ENCODE measurements at regions not wholly inside any gene's neighbourhood (a gene's known extent, or its start where the extent isn't known, plus 50 kb on each side); places are given as distances from the start of the nearest gene placed in this dataset.

DNA sequence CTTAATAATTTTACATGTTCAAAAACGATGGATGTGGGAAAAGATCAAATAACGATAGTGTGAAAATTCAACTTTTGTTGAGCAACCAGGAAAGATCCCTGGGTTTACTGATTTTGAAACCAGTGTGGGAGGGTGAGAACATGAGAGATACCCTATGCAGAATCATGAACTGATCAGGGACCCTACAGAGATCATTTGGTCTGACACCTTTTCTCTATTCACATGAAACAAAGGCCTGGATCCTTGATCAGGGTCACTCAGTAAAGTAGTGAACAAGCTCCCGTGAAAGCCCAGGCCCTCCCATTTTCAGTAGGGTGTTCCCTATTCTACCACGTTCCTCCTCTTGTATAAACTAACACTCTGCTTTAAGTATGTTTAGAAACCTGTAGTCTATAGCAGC, 60.5 kb upstream of the DUSP22 start (continued):
- TF ChIP-seq, protein P1, sequence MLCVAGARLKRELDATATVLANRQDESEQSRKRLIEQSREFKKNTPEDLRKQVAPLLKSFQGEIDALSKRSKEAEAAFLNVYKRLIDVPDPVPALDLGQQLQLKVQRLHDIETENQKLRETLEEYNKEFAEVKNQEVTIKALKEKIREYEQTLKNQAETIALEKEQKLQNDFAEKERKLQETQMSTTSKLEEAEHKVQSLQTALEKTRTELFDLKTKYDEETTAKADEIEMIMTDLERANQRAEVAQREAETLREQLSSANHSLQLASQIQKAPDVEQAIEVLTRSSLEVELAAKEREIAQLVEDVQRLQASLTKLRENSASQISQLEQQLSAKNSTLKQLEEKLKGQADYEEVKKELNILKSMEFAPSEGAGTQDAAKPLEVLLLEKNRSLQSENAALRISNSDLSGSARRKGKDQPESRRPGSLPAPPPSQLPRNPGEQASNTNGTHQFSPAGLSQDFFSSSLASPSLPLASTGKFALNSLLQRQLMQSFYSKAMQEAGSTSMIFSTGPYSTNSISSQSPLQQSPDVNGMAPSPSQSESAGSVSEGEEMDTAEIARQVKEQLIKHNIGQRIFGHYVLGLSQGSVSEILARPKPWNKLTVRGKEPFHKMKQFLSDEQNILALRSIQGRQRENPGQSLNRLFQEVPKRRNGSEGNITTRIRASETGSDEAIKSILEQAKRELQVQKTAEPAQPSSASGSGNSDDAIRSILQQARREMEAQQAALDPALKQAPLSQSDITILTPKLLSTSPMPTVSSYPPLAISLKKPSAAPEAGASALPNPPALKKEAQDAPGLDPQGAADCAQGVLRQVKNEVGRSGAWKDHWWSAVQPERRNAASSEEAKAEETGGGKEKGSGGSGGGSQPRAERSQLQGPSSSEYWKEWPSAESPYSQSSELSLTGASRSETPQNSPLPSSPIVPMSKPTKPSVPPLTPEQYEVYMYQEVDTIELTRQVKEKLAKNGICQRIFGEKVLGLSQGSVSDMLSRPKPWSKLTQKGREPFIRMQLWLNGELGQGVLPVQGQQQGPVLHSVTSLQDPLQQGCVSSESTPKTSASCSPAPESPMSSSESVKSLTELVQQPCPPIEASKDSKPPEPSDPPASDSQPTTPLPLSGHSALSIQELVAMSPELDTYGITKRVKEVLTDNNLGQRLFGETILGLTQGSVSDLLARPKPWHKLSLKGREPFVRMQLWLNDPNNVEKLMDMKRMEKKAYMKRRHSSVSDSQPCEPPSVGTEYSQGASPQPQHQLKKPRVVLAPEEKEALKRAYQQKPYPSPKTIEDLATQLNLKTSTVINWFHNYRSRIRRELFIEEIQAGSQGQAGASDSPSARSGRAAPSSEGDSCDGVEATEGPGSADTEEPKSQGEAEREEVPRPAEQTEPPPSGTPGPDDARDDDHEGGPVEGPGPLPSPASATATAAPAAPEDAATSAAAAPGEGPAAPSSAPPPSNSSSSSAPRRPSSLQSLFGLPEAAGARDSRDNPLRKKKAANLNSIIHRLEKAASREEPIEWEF (IDR thresholded peaks at IDR 0.05; ENCODE audit: insufficient replicate concordance, low read depth, low read length), result peak; percentile 92
- TF ChIP-seq JUND (IDR thresholded peaks at IDR 0.05; ENCODE audit: low read depth, low read length) (0 out of 2 replicates have a peak, but pooled peaks have one; percentile 15), RELB (IDR thresholded peaks at IDR 0.05; ENCODE audit: low read depth) (peak; percentile 67; the same call in 1 of the 2 replicates), SPI1 (IDR thresholded peaks at IDR 0.05; ENCODE audit: borderline replicate concordance, insufficient read depth, low read depth, low read length) (0 out of 2 replicates have a peak, but pooled peaks have one; percentile 24), BHLHE40 (IDR thresholded peaks at IDR 0.05; ENCODE audit: borderline replicate concordance in 1 of 2, low read depth in 2 of 2, low read length in 1 of 2) (0 out of 4 replicates have a peak, but pooled peaks have one; percentile 22 to 32), IKZF2 (IDR thresholded peaks at IDR 0.05) (peak; percentile 87), STAT1 (conservative IDR thresholded peaks at IDR 0.05) (no peak), POU2F2 (IDR thresholded peaks at IDR 0.05; ENCODE audit: borderline replicate concordance, low read depth, low read length) (peak; percentile 47; the same call in 1 of the 3 replicates), TCF12 (IDR thresholded peaks at IDR 0.05; ENCODE audit: low read depth, low read length) (peak; percentile 67; the same call in 1 of the 2 replicates), EED (IDR thresholded peaks at IDR 0.05; ENCODE audit: low read depth) (peak; percentile 75), KLF5 (IDR thresholded peaks at IDR 0.05; ENCODE audit: partially characterized antibody) (no peak), ZNF207 (IDR thresholded peaks at IDR 0.05; ENCODE audit: borderline replicate concordance) (no peak), DPF2 (IDR thresholded peaks at IDR 0.05) (peak; percentile 52; the same call in 1 of the 2 replicates), SIX5 (IDR thresholded peaks at IDR 0.05; ENCODE audit: low read depth, low read length, severe bottlenecking) (no peak), JUNB (IDR thresholded peaks at IDR 0.05) (peak; percentile 81), ZNF217 (IDR thresholded peaks at IDR 0.05) (no peak), GATAD2B (conservative IDR thresholded peaks at IDR 0.05; ENCODE audit: low read depth) (peak; percentile 94), MTA2 (IDR thresholded peaks at IDR 0.05; ENCODE audit: low read depth) (peak; percentile 71), NFYA (IDR thresholded peaks at IDR 0.05; ENCODE audit: borderline replicate concordance, low read depth, low read length) (no peak), MLLT1 (IDR thresholded peaks at IDR 0.05) (peak; percentile 14; the same call in 1 of the 2 replicates), PKNOX1 (IDR thresholded peaks at IDR 0.05) (no peak), WRNIP1 (IDR thresholded peaks at IDR 0.05; ENCODE audit: borderline replicate concordance, low read depth, low read length) (no peak)
